Endothelial cell (in vitro differentiated cells): ENCODE measurements at regions not wholly inside any gene's neighbourhood (a gene's known extent, or its start where the extent isn't known, plus 50 kb on each side); places are given as distances from the start of the nearest gene placed in this dataset.

ENCODE experiments used
- DNase-seq: peaks from one replicate; pipeline ENCODE4 v3.0.0; 2021; ENCODE audit warnings: low spot score
- H3K27ac Mint-ChIP-seq: one replicate; pipeline ENCODE4 v1.8.0; 2021; ENCODE audit warnings: mixed read lengths, inconsistent platforms; ENCODE audit not compliant: unreplicated experiment
- H3K27me3 Mint-ChIP-seq: one replicate; pipeline ENCODE4 v1.8.0; 2021; ENCODE audit warnings: mild to moderate bottlenecking, moderate library complexity, mixed read lengths, inconsistent platforms; ENCODE audit not compliant: unreplicated experiment
- H3K36me3 Mint-ChIP-seq: one replicate; pipeline ENCODE4 v1.8.0; 2021; ENCODE audit warnings: mild to moderate bottlenecking, low read depth, mixed read lengths, inconsistent platforms; ENCODE audit not compliant: unreplicated experiment
- H3K4me1 Mint-ChIP-seq: one replicate; pipeline ENCODE4 v1.8.0; 2021; ENCODE audit warnings: mild to moderate bottlenecking, mixed read lengths, inconsistent platforms; ENCODE audit not compliant: unreplicated experiment
- H3K4me3 Mint-ChIP-seq: one replicate; pipeline ENCODE4 v1.8.0; 2021; ENCODE audit warnings: mild to moderate bottlenecking, mixed read lengths, inconsistent platforms; ENCODE audit not compliant: unreplicated experiment
- H3K9me3 Mint-ChIP-seq: one replicate; pipeline ENCODE4 v1.8.0; 2021; ENCODE audit warnings: mixed read lengths, inconsistent platforms; ENCODE audit not compliant: unreplicated experiment
- CTCF ChIP-seq: fragments of 200-600 bp; sonication (generic); IDR thresholded peaks from one replicate; pipeline ENCODE4 v1.5.0; 2021; ENCODE audit warnings: antibody characterized with exemption; ENCODE audit not compliant: unreplicated experiment

GRCh38 chr12:127083008-127083949, 1183.7 kb upstream of the TMEM132C start:
- H3K27ac Mint-ChIP-seq, result no peak overlapping the region
- TF ChIP-seq CTCF, result no peak
- H3K4me1 Mint-ChIP-seq, result no peaks in the 10 kb centered on the region
- H3K4me3 Mint-ChIP-seq, result no peak overlapping the region
- H3K9me3 Mint-ChIP-seq, result peaks cover 15% of the 10 kb centered on the region
- H3K27me3 Mint-ChIP-seq, result no peaks in the 10 kb centered on the region
- DNase-seq, result no peak
- H3K36me3 Mint-ChIP-seq, result peaks cover 4% of the 10 kb centered on the region

GRCh38 chr12:127101076-127101475, 1165.9 kb upstream of the TMEM132C start:
- TF ChIP-seq CTCF, result no peak
- Mint-ChIP-seq H3K27me3 (no peaks in the 10 kb centered on the region), H3K4me1 (no peaks in the 10 kb centered on the region), H3K9me3 (peaks cover 20% of the 10 kb centered on the region), H3K27ac (no peak overlapping the region), H3K36me3 (peaks cover 8% of the 10 kb centered on the region), H3K4me3 (no peak overlapping the region)
- DNase-seq, result no peak

- no peak overlapping the region for H3K4me3 Mint-ChIP-seq
- TF ChIP-seq CTCF, result no peak
- no peaks in the 10 kb centered on the region for H3K4me1 Mint-ChIP-seq
- peaks cover 48% of the 10 kb centered on the region for H3K9me3 Mint-ChIP-seq
- H3K36me3 Mint-ChIP-seq, result peaks cover 8% of the 10 kb centered on the region
- H3K27me3 Mint-ChIP-seq, result no peaks in the 10 kb centered on the region
- no peak for DNase-seq
- no peak overlapping the region for H3K27ac Mint-ChIP-seq
These were observed 1160.9 kb upstream of the TMEM132C start for GRCh38 chr12:127106041-127106440.

- peaks cover 44% of the 10 kb centered on the region for H3K9me3 Mint-ChIP-seq
- DNase-seq, result no peak
- H3K27ac Mint-ChIP-seq, result no peak overlapping the region
- H3K36me3 Mint-ChIP-seq, result peaks cover 5% of the 10 kb centered on the region
- H3K27me3 Mint-ChIP-seq, result no peaks in the 10 kb centered on the region
- H3K4me1 Mint-ChIP-seq, result no peaks in the 10 kb centered on the region
- no peak for TF ChIP-seq CTCF
- no peak overlapping the region for H3K4me3 Mint-ChIP-seq
These were observed 1160.3 kb upstream of the TMEM132C start for GRCh38 chr12:127106697-127107096.

GRCh38 chr12:127107744-127108143, 1159.2 kb upstream of the TMEM132C start:
- DNase-seq, result no peak
- peaks cover 39% of the 10 kb centered on the region for H3K9me3 Mint-ChIP-seq
- no peaks in the 10 kb centered on the region for H3K4me1 Mint-ChIP-seq
- H3K27ac Mint-ChIP-seq, result no peak overlapping the region
- H3K36me3 Mint-ChIP-seq, result peaks cover 5% of the 10 kb centered on the region
- H3K27me3 Mint-ChIP-seq, result no peaks in the 10 kb centered on the region
- TF ChIP-seq CTCF, result no peak
- no peak overlapping the region for H3K4me3 Mint-ChIP-seq
